Left lung (tissue), 4 donors: ENCODE measurements at regions not wholly inside any gene's neighbourhood (a gene's known extent, or its start where the extent isn't known, plus 50 kb on each side); places are given as distances from the start of the nearest gene placed in this dataset.
A peak's percentile ranks its signal among the peaks of the same experiment; 100 is the strongest.

ENCODE experiments used
- ATAC-seq: fragments of 200-7000 bp; cut with Tn5 transposase; one replicate; pipeline ENCODE4 v1.9.1; 2020; ENCODE audit warnings: moderate library complexity
- DNase-seq, 4 donors: peaks; one replicate each; pipeline ENCODE4 v3.0.0-alpha.2; 2013 to 2020
- H3K27ac ChIP-seq, 2 donors: fragments of 200-600 bp; sonication (generic) in 1 of 2; one replicate each; pipeline versions ENCODE4 v1.5.0 to v1.8.0; 2020 to 2021
- H3K27me3 ChIP-seq, 2 donors: fragments of 200-600 bp; sonication (generic) in 1 of 2; one replicate each; pipeline versions ENCODE4 v1.5.0 to v1.8.0; 2020 to 2021
- H3K36me3 ChIP-seq, 2 donors: fragments of 200-600 bp; sonication (generic) in 1 of 2; one replicate each; pipeline versions ENCODE4 v1.5.0 to v1.8.0; 2020 to 2021
- H3K4me1 ChIP-seq, 2 donors: fragments of 200-600 bp; one replicate each; pipeline ENCODE4 v1.8.0; 2021
- H3K4me3 ChIP-seq, 2 donors: fragments of 200-600 bp; sonication (generic) in 1 of 2; one replicate each; pipeline versions ENCODE4 v1.5.0 to v1.8.0; 2020 to 2021; ENCODE audit warnings: mild to moderate bottlenecking in 1 of 2
- H3K9me3 ChIP-seq, 2 donors: fragments of 200-600 bp; sonication (generic) in 1 of 2; one replicate each; pipeline versions ENCODE4 v1.5.0 to v1.8.0; 2020 to 2021
- CTCF ChIP-seq, 2 donors: fragments of 200-600 bp; sonication (generic) in 1 of 2; IDR thresholded peaks; one replicate each; pipeline versions ENCODE4 v1.5.0 to v1.8.0; 2021; ENCODE audit warnings: antibody characterized with exemption in 2 of 2
- intact Hi-C, 2 donors: fragments of 100-400 bp; cut with DNase I; formaldehyde crosslinking; loops; one replicate each; pipeline versions ENCODE4 v1.11.2 to v1.14.2; 2022
- donor health status: DM: no; HTN: yes; CAD: no.
- donor health status: DM: no; HTN: no; CAD: no.

GRCh38 chr9:88746743-88747398 is 211.9 kb downstream of the NXNL2 start:
- TF ChIP-seq CTCF (IDR thresholded peaks at IDR 0.05) = no peak
- Histone ChIP-seq H3K27me3 (no peaks in the 10 kb centered on the region), H3K9me3 (peaks cover 0 to 4% of the 10 kb centered on the region in 2 donors), H3K27ac (no peak overlapping the region), H3K4me3 (no peak overlapping the region), H3K36me3 (no peaks in the 10 kb centered on the region), H3K4me1 (peaks cover 0 to 18% of the 10 kb centered on the region in 2 donors)
- intact Hi-C loops = no loop called here
- ATAC-seq (no peak), DNase-seq (no peak)

GRCh38 chr9:88747768-88748167 is 212.8 kb downstream of the NXNL2 start:
- peaks cover 0 to 18% of the 10 kb centered on the region in 2 donors for H3K4me1 ChIP-seq
- no peak for DNase-seq
- no peaks in the 10 kb centered on the region for H3K27me3 ChIP-seq
- intact Hi-C loops = no loop called here
- ATAC-seq = peak; percentile 74
- peaks cover 0 to 4% of the 10 kb centered on the region in 2 donors for H3K9me3 ChIP-seq
- H3K4me3 ChIP-seq = no peak overlapping the region
- H3K36me3 ChIP-seq = no peaks in the 10 kb centered on the region
- TF ChIP-seq CTCF (IDR thresholded peaks at IDR 0.05) = no peak
- no peak overlapping the region for H3K27ac ChIP-seq

DNA sequence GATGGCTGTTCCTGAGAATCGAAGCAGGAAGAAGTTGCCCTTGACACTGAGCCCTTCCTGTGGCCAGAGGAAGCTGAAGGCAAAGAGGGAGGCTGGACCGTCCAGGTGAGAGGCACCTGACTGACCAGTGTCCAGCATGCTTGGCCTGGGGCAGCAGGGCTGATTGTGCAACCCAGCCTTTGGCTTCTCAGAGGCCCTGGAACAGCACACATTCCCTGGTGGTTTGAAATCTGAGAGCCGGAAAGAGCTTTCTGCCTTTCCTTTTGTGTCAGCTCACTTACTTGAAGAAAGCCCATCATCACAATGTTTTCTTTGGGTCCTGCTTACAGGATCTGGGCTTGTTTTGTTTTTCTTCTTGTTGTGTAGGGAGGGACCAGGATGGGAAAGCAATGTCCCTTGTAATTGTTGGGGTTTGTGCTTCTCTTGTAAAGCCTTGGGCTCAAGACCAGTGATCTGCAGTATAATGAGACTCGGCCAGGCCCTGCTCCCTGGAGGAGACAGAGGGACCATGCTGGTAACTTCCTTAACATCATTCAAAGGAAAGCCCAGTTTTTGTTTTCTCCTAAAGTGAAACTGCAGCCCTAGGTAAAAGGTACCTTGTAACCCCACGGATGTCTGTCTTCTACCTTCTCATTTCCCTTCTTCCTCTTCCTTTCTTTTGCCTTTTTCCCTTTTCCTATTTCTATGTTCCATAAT is 213.7 kb downstream of the NXNL2 start:
- intact Hi-C loops = no loop called here
- peak; percentile 33 for ATAC-seq
- Histone ChIP-seq H3K9me3 (peaks cover 0 to 4% of the 10 kb centered on the region in 2 donors), H3K27me3 (no peaks in the 10 kb centered on the region), H3K4me3 (no peak overlapping the region), H3K4me1 (peaks cover 0 to 18% of the 10 kb centered on the region in 2 donors), H3K36me3 (no peaks in the 10 kb centered on the region), H3K27ac (no peak overlapping the region)
- no peak for TF ChIP-seq CTCF (IDR thresholded peaks at IDR 0.05)
- DNase-seq = no peak

- Histone ChIP-seq H3K27ac (no peak overlapping the region), H3K36me3 (no peaks in the 10 kb centered on the region), H3K9me3 (peaks cover 0 to 4% of the 10 kb centered on the region in 2 donors), H3K4me1 (peaks cover 0 to 18% of the 10 kb centered on the region in 2 donors), H3K27me3 (no peaks in the 10 kb centered on the region), H3K4me3 (no peak overlapping the region)
- no peak for TF ChIP-seq CTCF (IDR thresholded peaks at IDR 0.05)
- intact Hi-C loops = no loop called here
- DNase-seq (no peak), ATAC-seq (no peak)
Measured at GRCh38 chr9:88749420-88749819, 214.4 kb downstream of the NXNL2 start.

DNA sequence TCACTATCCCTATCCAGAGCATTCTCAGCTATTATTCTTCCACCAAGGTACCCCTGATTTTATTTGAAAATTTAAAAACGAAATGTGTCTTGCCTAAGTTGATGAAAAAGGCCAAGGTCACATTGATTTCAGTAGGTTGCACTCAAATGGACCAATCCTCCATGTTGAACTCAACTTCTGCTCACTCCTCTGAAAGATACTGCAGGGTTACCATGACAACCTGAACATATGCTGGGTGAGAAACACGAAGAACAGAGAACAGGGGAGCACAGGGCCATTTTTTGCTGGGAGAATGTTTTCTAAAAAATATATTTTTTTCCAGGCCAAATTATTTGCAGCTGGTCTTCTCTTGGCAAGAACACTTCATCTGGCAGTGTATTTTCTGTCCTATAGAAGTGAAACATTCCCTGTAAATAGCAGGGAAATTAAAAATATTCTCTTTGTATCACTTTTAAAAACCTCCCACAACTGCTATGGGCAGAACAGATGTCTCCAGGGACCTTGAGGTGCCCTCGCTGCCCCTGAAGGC is 215.9 kb downstream of the NXNL2 start:
- intact Hi-C loops = no loop called here
- no peaks in the 10 kb centered on the region for H3K27me3 ChIP-seq
- H3K4me1 ChIP-seq = peaks cover 0 to 18% of the 10 kb centered on the region in 2 donors
- no peak for ATAC-seq
- DNase-seq = no peak
- H3K27ac ChIP-seq = no peak overlapping the region
- H3K4me3 ChIP-seq = no peak overlapping the region
- peaks cover 0 to 4% of the 10 kb centered on the region in 2 donors for H3K9me3 ChIP-seq
- H3K36me3 ChIP-seq = no peaks in the 10 kb centered on the region
- no peak for TF ChIP-seq CTCF (IDR thresholded peaks at IDR 0.05)
